Heart left ventricle (tissue), 13 donors: ENCODE measurements at regions not wholly inside any gene's neighbourhood (a gene's known extent, or its start where the extent isn't known, plus 50 kb on each side); places are given as distances from the start of the nearest gene placed in this dataset.

Experiments
- POLR2A ChIP-seq, 2 donors: fragments of 450-650 bp; IDR thresholded peaks; one replicate each; pipeline ENCODE4 v1.6.1; 2017; ENCODE audit warnings: antibody characterized with exemption in 2 of 2, mild to moderate bottlenecking in 2 of 2, moderate library complexity in 2 of 2
- TF ChIP-seq, protein P1 (sequence below), 12 donors: fragments of 200-600 bp; sonication (generic) in 4 of 12; IDR thresholded peaks; one replicate each; pipeline versions ENCODE4 v1.5.0 to v1.8.0; 2018 to 2022; ENCODE audit warnings: antibody characterized with exemption in 12 of 12, mild to moderate bottlenecking in 5 of 12
- donor health status: ischemic (EF 13 %, LVEDD 7.1; RV severe dilation, severe dysfunction).
- donor health status: DM: no; HTN: yes; CAD: no.
- donor health status: DM: no; HTN: no; CAD: no.
- donor health status: ischemic (EF 25% LVEDD 6.9; RV normal size, moderate dysfunction).
- donor health status: ischemic (EF 25% LVEDD 5.7; RV mildly dilated, moderate dysfunction).
- donor health status: ischemic (EF 35%, LVEDD 5.7; RV mildly dilated, moderate dysfunction).
- donor health status: nonischemic (EF 11% LVEDD 7.7; RV severe dilation, severe dysfunction).
- donor health status: DM: yes; HTN: yes; CAD: no.
- donor health status: PGD.
- donor health status: ischemic (EF 29% LVEDD 5.4; RV normal size, mild dysfunction).
- donor health status: nonischemic (EF 23%, LVEDD 6.1; RV moderate dilation, normal function).

DNA sequence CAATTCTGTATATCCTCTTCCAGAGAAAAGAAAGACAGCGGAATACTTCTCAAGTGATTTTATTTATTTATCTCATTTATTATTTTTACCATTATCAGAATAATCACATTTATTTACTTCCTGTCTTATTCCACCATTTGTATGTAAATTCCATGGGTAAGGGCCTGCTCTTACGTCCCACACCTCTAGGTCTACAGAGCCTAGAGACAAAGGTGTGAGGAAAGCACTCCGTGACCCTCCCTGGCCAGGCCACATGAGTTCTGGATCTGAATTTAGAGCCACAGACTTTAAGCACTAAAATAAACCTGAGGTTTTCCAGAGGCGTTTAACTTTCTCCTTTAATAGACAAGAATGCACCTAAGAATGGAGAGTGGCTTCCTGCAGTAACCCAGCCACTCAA lies 85.3 kb upstream of the CTSV start:
- TF ChIP-seq, protein P1, sequence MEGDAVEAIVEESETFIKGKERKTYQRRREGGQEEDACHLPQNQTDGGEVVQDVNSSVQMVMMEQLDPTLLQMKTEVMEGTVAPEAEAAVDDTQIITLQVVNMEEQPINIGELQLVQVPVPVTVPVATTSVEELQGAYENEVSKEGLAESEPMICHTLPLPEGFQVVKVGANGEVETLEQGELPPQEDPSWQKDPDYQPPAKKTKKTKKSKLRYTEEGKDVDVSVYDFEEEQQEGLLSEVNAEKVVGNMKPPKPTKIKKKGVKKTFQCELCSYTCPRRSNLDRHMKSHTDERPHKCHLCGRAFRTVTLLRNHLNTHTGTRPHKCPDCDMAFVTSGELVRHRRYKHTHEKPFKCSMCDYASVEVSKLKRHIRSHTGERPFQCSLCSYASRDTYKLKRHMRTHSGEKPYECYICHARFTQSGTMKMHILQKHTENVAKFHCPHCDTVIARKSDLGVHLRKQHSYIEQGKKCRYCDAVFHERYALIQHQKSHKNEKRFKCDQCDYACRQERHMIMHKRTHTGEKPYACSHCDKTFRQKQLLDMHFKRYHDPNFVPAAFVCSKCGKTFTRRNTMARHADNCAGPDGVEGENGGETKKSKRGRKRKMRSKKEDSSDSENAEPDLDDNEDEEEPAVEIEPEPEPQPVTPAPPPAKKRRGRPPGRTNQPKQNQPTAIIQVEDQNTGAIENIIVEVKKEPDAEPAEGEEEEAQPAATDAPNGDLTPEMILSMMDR (IDR thresholded peaks at IDR 0.05) = no peak
- TF ChIP-seq POLR2A (IDR thresholded peaks at IDR 0.05) = no peak
